Activated CD4-positive, alpha-beta memory T cell treated with anti-CD3 and anti-CD28 coated beads for 36 hours (primary cell): ENCODE measurements at regions not wholly inside any gene's neighbourhood (a gene's known extent, or its start where the extent isn't known, plus 50 kb on each side); places are given as distances from the start of the nearest gene placed in this dataset.

Experiments
- CTCF ChIA-PET: fragments of 350-600 bp; sonication (Branson Sonifier 250); formaldehyde crosslinking; loops from one replicate; lab custom pipeline; 2021; ENCODE audit warnings: antibody characterized with exemption, inconsistent platforms; lab: Charles Lee
- POLR2A ChIA-PET: fragments of 350-600 bp; sonication (Branson Sonifier 250); formaldehyde crosslinking; loops from one replicate; lab custom pipeline; 2021; ENCODE audit warnings: antibody characterized with exemption; lab: Charles Lee
- DNase-seq: peaks from one replicate; pipeline ENCODE4 v3.0.0-alpha.2; 2020
- H3K27ac Mint-ChIP-seq: one replicate; pipeline ENCODE4 v1.8.0; 2021; ENCODE audit warnings: mixed read lengths
- H3K27me3 Mint-ChIP-seq: one replicate; pipeline ENCODE4 v1.8.0; 2021; ENCODE audit warnings: mixed read lengths
- H3K36me3 Mint-ChIP-seq: one replicate; pipeline ENCODE4 v1.8.0; 2021; ENCODE audit warnings: mixed read lengths
- H3K4me1 Mint-ChIP-seq: one replicate; pipeline ENCODE4 v1.8.0; 2021; ENCODE audit warnings: low read depth, mixed read lengths
- H3K4me3 Mint-ChIP-seq: one replicate; pipeline ENCODE4 v1.8.0; 2021; ENCODE audit warnings: mild to moderate bottlenecking, mixed read lengths
- H3K9me3 Mint-ChIP-seq: one replicate; pipeline ENCODE4 v1.8.0; 2021; ENCODE audit warnings: mixed read lengths
- intact Hi-C: fragments of 100-400 bp; cut with micrococcal nuclease; formaldehyde crosslinking; loops from one replicate; pipeline ENCODE4 v1.15.1; 2023

GRCh38 chr19:30890033-30890432 lies 459.2 kb downstream of the TSHZ3 start:
- Mint-ChIP-seq H3K36me3 (no peaks in the 10 kb centered on the region), H3K4me1 (no peaks in the 10 kb centered on the region), H3K27me3 (peaks cover 8% of the 10 kb centered on the region), H3K27ac (no peak overlapping the region), H3K4me3 (no peak overlapping the region), H3K9me3 (no peaks in the 10 kb centered on the region)
- ChIA-PET POLR2A (no interaction called here), CTCF (interaction anchor here (0.7 kb wide), 1 partner anchor 20 kb away, joined by 3 read pairs; no protein-coding TSS in a partner anchor)
- intact Hi-C loops = no loop called here
- no peak for DNase-seq

- Mint-ChIP-seq H3K27me3 (peaks cover 8% of the 10 kb centered on the region), H3K4me3 (no peak overlapping the region), H3K36me3 (no peaks in the 10 kb centered on the region), H3K27ac (no peak overlapping the region), H3K9me3 (no peaks in the 10 kb centered on the region), H3K4me1 (no peaks in the 10 kb centered on the region)
- intact Hi-C loops = no loop called here
- ChIA-PET POLR2A (no interaction called here), CTCF (no interaction called here)
- DNase-seq = no peak
Measured at GRCh38 chr19:30888937-30889336, 460.3 kb downstream of the TSHZ3 start.

GRCh38 chr19:30887042-30887441 lies 462.2 kb downstream of the TSHZ3 start:
- intact Hi-C loops = no loop called here
- Mint-ChIP-seq H3K4me1 (no peaks in the 10 kb centered on the region), H3K4me3 (no peak overlapping the region), H3K36me3 (no peaks in the 10 kb centered on the region), H3K9me3 (no peaks in the 10 kb centered on the region), H3K27me3 (peaks cover 8% of the 10 kb centered on the region), H3K27ac (no peak overlapping the region)
- ChIA-PET POLR2A (no interaction called here), CTCF (no interaction called here)
- DNase-seq = no peak

GRCh38 chr19:30886222-30886621 lies 463.0 kb downstream of the TSHZ3 start:
- CTCF ChIA-PET = no interaction called here

GRCh38 chr19:30884146-30884812 lies 465.0 kb downstream of the TSHZ3 start:
- peaks cover 3% of the 10 kb centered on the region for H3K27me3 Mint-ChIP-seq
- ChIA-PET POLR2A (no interaction called here), CTCF (no interaction called here)
- no peak for DNase-seq
- intact Hi-C loops = no loop called here
- no peaks in the 10 kb centered on the region for H3K9me3 Mint-ChIP-seq
- no peaks in the 10 kb centered on the region for H3K36me3 Mint-ChIP-seq
- H3K27ac Mint-ChIP-seq = no peak overlapping the region
- no peak overlapping the region for H3K4me3 Mint-ChIP-seq
- no peaks in the 10 kb centered on the region for H3K4me1 Mint-ChIP-seq

More at GRCh38 chr19:30886222-30886621, 463.0 kb downstream of the TSHZ3 start:
- Mint-ChIP-seq H3K27me3 (peaks cover 8% of the 10 kb centered on the region), H3K4me3 (no peak overlapping the region), H3K9me3 (no peaks in the 10 kb centered on the region), H3K27ac (no peak overlapping the region), H3K4me1 (no peaks in the 10 kb centered on the region), H3K36me3 (no peaks in the 10 kb centered on the region)
- POLR2A ChIA-PET = no interaction called here
- intact Hi-C loops = no loop called here
- no peak for DNase-seq

- ChIA-PET POLR2A (no interaction called here), CTCF (no interaction called here)
- Mint-ChIP-seq H3K36me3 (no peaks in the 10 kb centered on the region), H3K9me3 (no peaks in the 10 kb centered on the region), H3K4me1 (no peaks in the 10 kb centered on the region), H3K27me3 (peaks cover 5% of the 10 kb centered on the region), H3K27ac (no peak overlapping the region), H3K4me3 (no peak overlapping the region)
- intact Hi-C loops = no loop called here
- no peak for DNase-seq
Measured at GRCh38 chr19:30883071-30883470, 466.2 kb downstream of the TSHZ3 start.

- H3K4me1 Mint-ChIP-seq = no peaks in the 10 kb centered on the region
- H3K9me3 Mint-ChIP-seq = no peaks in the 10 kb centered on the region
- DNase-seq = no peak
- ChIA-PET CTCF (no interaction called here), POLR2A (no interaction called here)
- no peak overlapping the region for H3K4me3 Mint-ChIP-seq
- no peak overlapping the region for H3K27ac Mint-ChIP-seq
- intact Hi-C loops = no loop called here
- H3K36me3 Mint-ChIP-seq = no peaks in the 10 kb centered on the region
- peaks cover 5% of the 10 kb centered on the region for H3K27me3 Mint-ChIP-seq
Measured at GRCh38 chr19:30882411-30883005, 466.7 kb downstream of the TSHZ3 start.

- no peak overlapping the region for H3K4me3 Mint-ChIP-seq
- no peak overlapping the region for H3K27ac Mint-ChIP-seq
- H3K9me3 Mint-ChIP-seq = no peaks in the 10 kb centered on the region
- ChIA-PET POLR2A (no interaction called here), CTCF (interaction anchor here (0.6 kb wide), 1 partner anchor 220 kb away, joined by 3 read pairs; no protein-coding TSS in a partner anchor)
- no peaks in the 10 kb centered on the region for H3K36me3 Mint-ChIP-seq
- intact Hi-C loops = no loop called here
- H3K27me3 Mint-ChIP-seq = peaks cover 5% of the 10 kb centered on the region
- no peak for DNase-seq
- no peaks in the 10 kb centered on the region for H3K4me1 Mint-ChIP-seq
Measured at GRCh38 chr19:30881930-30882329, 467.3 kb downstream of the TSHZ3 start.

GRCh38 chr19:30881281-30881680 lies 468.0 kb downstream of the TSHZ3 start:
- H3K4me1 Mint-ChIP-seq = no peaks in the 10 kb centered on the region
- no peaks in the 10 kb centered on the region for H3K36me3 Mint-ChIP-seq
- intact Hi-C loops = no loop called here
- H3K27me3 Mint-ChIP-seq = peaks cover 5% of the 10 kb centered on the region
- H3K27ac Mint-ChIP-seq = no peak overlapping the region
- DNase-seq = no peak
- no peak overlapping the region for H3K4me3 Mint-ChIP-seq
- H3K9me3 Mint-ChIP-seq = no peaks in the 10 kb centered on the region
- POLR2A ChIA-PET = no interaction called here
- CTCF ChIA-PET = interaction anchor here (0.6 kb wide), 1 partner anchor 219 kb away, joined by 3 read pairs; no protein-coding TSS in a partner anchor

- Mint-ChIP-seq H3K9me3 (no peaks in the 10 kb centered on the region), H3K4me1 (no peaks in the 10 kb centered on the region), H3K36me3 (no peaks in the 10 kb centered on the region), H3K4me3 (no peak overlapping the region), H3K27me3 (peaks cover 5% of the 10 kb centered on the region), H3K27ac (no peak overlapping the region)
- CTCF ChIA-PET = no interaction called here
- DNase-seq = no peak
- POLR2A ChIA-PET = no interaction called here
- intact Hi-C loops = no loop called here
Measured at GRCh38 chr19:30880551-30880950, 468.7 kb downstream of the TSHZ3 start.

- Mint-ChIP-seq H3K27me3 (peaks cover 5% of the 10 kb centered on the region), H3K27ac (no peak overlapping the region), H3K4me3 (no peak overlapping the region), H3K36me3 (no peaks in the 10 kb centered on the region), H3K4me1 (no peaks in the 10 kb centered on the region), H3K9me3 (no peaks in the 10 kb centered on the region)
- ChIA-PET POLR2A (no interaction called here), CTCF (no interaction called here)
- no peak for DNase-seq
- intact Hi-C loops = no loop called here
Measured at GRCh38 chr19:30880151-30880550, 469.1 kb downstream of the TSHZ3 start.

- H3K27ac Mint-ChIP-seq = no peak overlapping the region
- CTCF ChIA-PET = no interaction called here
- H3K4me3 Mint-ChIP-seq = no peak overlapping the region
- POLR2A ChIA-PET = no interaction called here
- H3K4me1 Mint-ChIP-seq = no peaks in the 10 kb centered on the region
- no peaks in the 10 kb centered on the region for H3K9me3 Mint-ChIP-seq
- no peak for DNase-seq
- H3K36me3 Mint-ChIP-seq = no peaks in the 10 kb centered on the region
- peaks cover 5% of the 10 kb centered on the region for H3K27me3 Mint-ChIP-seq
- intact Hi-C loops = no loop called here
Measured at GRCh38 chr19:30879736-30880135, 469.5 kb downstream of the TSHZ3 start.

GRCh38 chr19:30879225-30879624 lies 470.0 kb downstream of the TSHZ3 start:
- intact Hi-C loops = no loop called here
- Mint-ChIP-seq H3K9me3 (no peaks in the 10 kb centered on the region), H3K4me3 (no peak overlapping the region), H3K36me3 (no peaks in the 10 kb centered on the region), H3K27ac (no peak overlapping the region), H3K27me3 (peaks cover 5% of the 10 kb centered on the region), H3K4me1 (no peaks in the 10 kb centered on the region)
- CTCF ChIA-PET = no interaction called here
- POLR2A ChIA-PET = no interaction called here
- DNase-seq = no peak
